Activated CD4-positive, alpha-beta T cell treated with anti-CD3 and anti-CD28 coated beads for 36 hours (primary cell): ENCODE measurements at regions not wholly inside any gene's neighbourhood (a gene's known extent, or its start where the extent isn't known, plus 50 kb on each side); places are given as distances from the start of the nearest gene placed in this dataset.

Source experiments
- ATAC-seq: fragments of 200-7000 bp; cut with Tn5 transposase; one replicate; pipeline ENCODE4 v1.10.0; 2021; ENCODE audit warnings: mild to moderate bottlenecking, moderate library complexity
- CTCF ChIA-PET: fragments of 350-600 bp; sonication (Branson Sonifier 250); formaldehyde crosslinking; loops from one replicate; lab custom pipeline; 2021; ENCODE audit warnings: antibody characterized with exemption; lab: Charles Lee
- POLR2A ChIA-PET: fragments of 350-600 bp; sonication (Branson Sonifier 250); formaldehyde crosslinking; loops from one replicate; lab custom pipeline; 2021; ENCODE audit warnings: antibody characterized with exemption, inconsistent platforms; lab: Charles Lee
- DNase-seq: peaks from one replicate; pipeline ENCODE4 v3.0.0-alpha.2; 2020
- H3K27ac Mint-ChIP-seq: one replicate; pipeline ENCODE4 v1.8.0; 2021; ENCODE audit warnings: mixed read lengths
- H3K27me3 Mint-ChIP-seq: one replicate; pipeline ENCODE4 v1.8.0; 2021; ENCODE audit warnings: mixed read lengths
- H3K36me3 Mint-ChIP-seq: one replicate; pipeline ENCODE4 v1.8.0; 2021; ENCODE audit warnings: low read depth, mixed read lengths
- H3K4me1 Mint-ChIP-seq: one replicate; pipeline ENCODE4 v1.8.0; 2021; ENCODE audit warnings: mixed read lengths
- H3K4me3 Mint-ChIP-seq: one replicate; pipeline ENCODE4 v1.8.0; 2021; ENCODE audit warnings: mild to moderate bottlenecking, moderate library complexity, mixed read lengths
- H3K9me3 Mint-ChIP-seq: one replicate; pipeline ENCODE4 v1.8.0; 2021; ENCODE audit warnings: low read depth, mixed read lengths
- intact Hi-C, 2 experiments: fragments of 100-400 bp; cut with DNase I in 1 of 2; cut with micrococcal nuclease in 1 of 2; formaldehyde crosslinking; loops; one replicate each; pipeline versions ENCODE4 v1.14.2 to v1.15.1; 2022 to 2024; cut with DNase I, micrococcal nuclease

- CTCF ChIA-PET = no interaction called here
- Mint-ChIP-seq H3K9me3 (no peaks in the 10 kb centered on the region), H3K4me3 (no peak overlapping the region), H3K4me1 (no peaks in the 10 kb centered on the region), H3K36me3 (no peaks in the 10 kb centered on the region), H3K27ac (no peak overlapping the region), H3K27me3 (no peaks in the 10 kb centered on the region)
- POLR2A ChIA-PET = no interaction called here
- ATAC-seq = no peak
- DNase-seq = no peak
- intact Hi-C loops = loop anchor here in 1 of 2 experiments (5.0 kb wide), 1 partner anchor 136 kb away; no protein-coding TSS in a partner anchor
Observed at GRCh38 chr15:94001255-94001801, 230.0 kb upstream of the MCTP2 start.

- Mint-ChIP-seq H3K4me3 (no peak overlapping the region), H3K36me3 (no peaks in the 10 kb centered on the region), H3K9me3 (no peaks in the 10 kb centered on the region), H3K4me1 (no peaks in the 10 kb centered on the region), H3K27me3 (no peaks in the 10 kb centered on the region), H3K27ac (no peak overlapping the region)
- CTCF ChIA-PET = no interaction called here
- ATAC-seq (no peak), DNase-seq (no peak)
- POLR2A ChIA-PET = no interaction called here
- intact Hi-C loops = loop anchor here in 1 of 2 experiments (5.0 kb wide), 1 partner anchor 137 kb away; no protein-coding TSS in a partner anchor
Observed at GRCh38 chr15:94000606-94001005, 230.8 kb upstream of the MCTP2 start.

GRCh38 chr15:93997071-93997658, 234.2 kb upstream of the MCTP2 start:
- ATAC-seq = no peak
- Mint-ChIP-seq H3K36me3 (no peaks in the 10 kb centered on the region), H3K27ac (no peak overlapping the region), H3K4me1 (no peaks in the 10 kb centered on the region), H3K9me3 (no peaks in the 10 kb centered on the region), H3K27me3 (no peaks in the 10 kb centered on the region), H3K4me3 (no peak overlapping the region)
- no peak for DNase-seq
- ChIA-PET POLR2A (no interaction called here), CTCF (interaction anchor here (0.6 to 2.2 kb wide), 8 partner anchors 9 to 967 kb away, joined by 3 to 10 read pairs (median 3); no protein-coding TSS in a partner anchor)
- intact Hi-C loops = loop anchor here (1.0 to 10.0 kb wide), 6 partner anchors 123 to 962 kb away; partner anchors contain the start of gene RGMA (in 1 of the 2)

- H3K36me3 Mint-ChIP-seq = no peaks in the 10 kb centered on the region
- intact Hi-C loops = no loop called here
- DNase-seq = no peak
- peaks cover 22% of the 10 kb centered on the region for H3K4me1 Mint-ChIP-seq
- H3K27me3 Mint-ChIP-seq = no peaks in the 10 kb centered on the region
- POLR2A ChIA-PET = no interaction called here
- no peak for ATAC-seq
- H3K4me3 Mint-ChIP-seq = no peak overlapping the region
- peaks cover 1% of the 10 kb centered on the region for H3K9me3 Mint-ChIP-seq
- CTCF ChIA-PET = no interaction called here
- H3K27ac Mint-ChIP-seq = no peak overlapping the region
Observed at GRCh38 chr15:93989440-93989998, 241.8 kb upstream of the MCTP2 start.

GRCh38 chr15:93987068-93987467, 244.3 kb upstream of the MCTP2 start:
- no peaks in the 10 kb centered on the region for H3K36me3 Mint-ChIP-seq
- peak overlapping the region; percentile 52 for H3K27ac Mint-ChIP-seq
- peaks cover 1% of the 10 kb centered on the region for H3K9me3 Mint-ChIP-seq
- H3K4me3 Mint-ChIP-seq = no peak overlapping the region
- no peaks in the 10 kb centered on the region for H3K27me3 Mint-ChIP-seq
- ATAC-seq (peak; percentile 91), DNase-seq (peak; percentile 71)
- H3K4me1 Mint-ChIP-seq = peaks cover 22% of the 10 kb centered on the region
- intact Hi-C loops = no loop called here
- ChIA-PET POLR2A (no interaction called here), CTCF (interaction anchor here (1.2 to 1.5 kb wide), 2 partner anchors 10 to 133 kb away, joined by 5 to 7 read pairs; no protein-coding TSS in a partner anchor)

GRCh38 chr15:93986400-93986984, 244.9 kb upstream of the MCTP2 start:
- DNase-seq = no peak
- no peaks in the 10 kb centered on the region for H3K36me3 Mint-ChIP-seq
- H3K27me3 Mint-ChIP-seq = no peaks in the 10 kb centered on the region
- peaks cover 1% of the 10 kb centered on the region for H3K9me3 Mint-ChIP-seq
- H3K4me1 Mint-ChIP-seq = peaks cover 22% of the 10 kb centered on the region
- intact Hi-C loops = no loop called here
- POLR2A ChIA-PET = no interaction called here
- no peak overlapping the region for H3K4me3 Mint-ChIP-seq
- CTCF ChIA-PET = interaction anchor here (1.2 to 1.5 kb wide), 2 partner anchors 11 to 133 kb away, joined by 5 to 7 read pairs; no protein-coding TSS in a partner anchor
- no peak overlapping the region for H3K27ac Mint-ChIP-seq
- ATAC-seq = no peak

- ATAC-seq (no peak), DNase-seq (no peak)
- H3K4me3 Mint-ChIP-seq = no peak overlapping the region
- CTCF ChIA-PET = no interaction called here
- no peaks in the 10 kb centered on the region for H3K27me3 Mint-ChIP-seq
- POLR2A ChIA-PET = no interaction called here
- H3K9me3 Mint-ChIP-seq = peaks cover 1% of the 10 kb centered on the region
- H3K4me1 Mint-ChIP-seq = peaks cover 22% of the 10 kb centered on the region
- no peak overlapping the region for H3K27ac Mint-ChIP-seq
- H3K36me3 Mint-ChIP-seq = no peaks in the 10 kb centered on the region
- intact Hi-C loops = no loop called here
Observed at GRCh38 chr15:93985925-93986324, 245.4 kb upstream of the MCTP2 start.

GRCh38 chr15:93985176-93985575, 246.2 kb upstream of the MCTP2 start:
- intact Hi-C loops = no loop called here
- ChIA-PET CTCF (no interaction called here), POLR2A (no interaction called here)
- Mint-ChIP-seq H3K27ac (no peak overlapping the region), H3K4me3 (no peak overlapping the region), H3K9me3 (peaks cover 1% of the 10 kb centered on the region), H3K4me1 (peaks cover 22% of the 10 kb centered on the region), H3K36me3 (no peaks in the 10 kb centered on the region), H3K27me3 (no peaks in the 10 kb centered on the region)
- DNase-seq = no peak
- no peak for ATAC-seq

- H3K27ac Mint-ChIP-seq = no peak overlapping the region
Observed at GRCh38 chr15:93983526-93983925, 247.8 kb upstream of the MCTP2 start.

GRCh38 chr15:93982226-93982727, 249.1 kb upstream of the MCTP2 start:
- Mint-ChIP-seq H3K27ac (no peak overlapping the region), H3K4me1 (peaks cover 13% of the 10 kb centered on the region), H3K36me3 (no peaks in the 10 kb centered on the region), H3K4me3 (no peak overlapping the region), H3K9me3 (no peaks in the 10 kb centered on the region), H3K27me3 (no peaks in the 10 kb centered on the region)
- ChIA-PET CTCF (interaction anchor here (0.7 kb wide), 1 partner anchor 341 kb away, joined by 3 read pairs; no protein-coding TSS in a partner anchor), POLR2A (no interaction called here)
- ATAC-seq = no peak
- no peak for DNase-seq
- intact Hi-C loops = no loop called here

More at GRCh38 chr15:93983526-93983925, 247.8 kb upstream of the MCTP2 start:
- H3K27me3 Mint-ChIP-seq = no peaks in the 10 kb centered on the region
- no peak for DNase-seq
- no peak for ATAC-seq
- POLR2A ChIA-PET = no interaction called here
- no peaks in the 10 kb centered on the region for H3K36me3 Mint-ChIP-seq
- H3K4me1 Mint-ChIP-seq = peaks cover 22% of the 10 kb centered on the region
- intact Hi-C loops = no loop called here
- CTCF ChIA-PET = no interaction called here
- peaks cover 1% of the 10 kb centered on the region for H3K9me3 Mint-ChIP-seq
- no peak overlapping the region for H3K4me3 Mint-ChIP-seq

GRCh38 chr15:93981706-93982105, 249.7 kb upstream of the MCTP2 start:
- peaks cover 10% of the 10 kb centered on the region for H3K4me1 Mint-ChIP-seq
- no peaks in the 10 kb centered on the region for H3K27me3 Mint-ChIP-seq
- H3K36me3 Mint-ChIP-seq = no peaks in the 10 kb centered on the region
- H3K27ac Mint-ChIP-seq = no peak overlapping the region
- no peak overlapping the region for H3K4me3 Mint-ChIP-seq
- intact Hi-C loops = no loop called here
- ChIA-PET CTCF (no interaction called here), POLR2A (no interaction called here)
- DNase-seq (no peak), ATAC-seq (no peak)
- H3K9me3 Mint-ChIP-seq = no peaks in the 10 kb centered on the region
